Vagina (tissue), 2 donors: ENCODE measurements at regions not wholly inside any gene's neighbourhood (a gene's known extent, or its start where the extent isn't known, plus 50 kb on each side); places are given as distances from the start of the nearest gene placed in this dataset.

Experiments used
- CTCF ChIP-seq, 3 experiments: fragments of 450-650 bp in 2 of 3; fragments of 200-600 bp in 1 of 3; sonication (generic) in 1 of 3; IDR thresholded peaks; one replicate each; pipeline ENCODE4 v1.5.1; 2017 to 2019; ENCODE audit warnings: antibody characterized with exemption in 3 of 3, mild to moderate bottlenecking in 2 of 3, moderate library complexity in 2 of 3
- POLR2A ChIP-seq, 2 donors: fragments of 450-650 bp; IDR thresholded peaks; one replicate each; pipeline ENCODE4 v1.6.1; 2017; ENCODE audit warnings: antibody characterized with exemption in 2 of 2, mild to moderate bottlenecking in 2 of 2, moderate library complexity in 2 of 2
- POLR2AphosphoS5 ChIP-seq, 2 donors: sonication (generic); formaldehyde crosslinking; IDR thresholded peaks; one replicate each; pipeline ENCODE4 v1.9.0; 2017; ENCODE audit warnings: antibody characterized with exemption in 2 of 2, mild to moderate bottlenecking in 2 of 2, low read depth in 1 of 2; ENCODE audit not compliant: insufficient read depth in 1 of 2

- TF ChIP-seq CTCF (IDR thresholded peaks at IDR 0.05): no peak
- TF ChIP-seq POLR2A (IDR thresholded peaks at IDR 0.05): no peak
- TF ChIP-seq POLR2AphosphoS5 (IDR thresholded peaks at IDR 0.05; ENCODE audit: insufficient read depth in 1 of 2, low read depth in 1 of 2): no peak
These were observed 230.7 kb upstream of the PRDM1 start for GRCh38 chr6:105855433-105855832.
